ENCODE measurements at regions not wholly inside any gene's neighbourhood (a gene's known extent, or its start where the extent isn't known, plus 50 kb on each side); places are given as distances from the start of the nearest gene placed in this dataset.

GRCh38 chr4:74540193-74540592 lies 95.3 kb downstream of the AREG start:
- Histone ChIP-seq H3K36me3 (ENCODE audit: insufficient read depth) (no peaks in the 10 kb centered on the region), H3K79me2 (ENCODE audit: insufficient read depth, low read depth) (no peaks in the 10 kb centered on the region), H4K20me1 (ENCODE audit: insufficient read depth) (no peaks in the 10 kb centered on the region), H3K4me1 (ENCODE audit: low read depth, poor library complexity, severe bottlenecking) (peaks cover 20% of the 10 kb centered on the region), H2AFZ (ENCODE audit: low read depth) (no peak overlapping the region), H3K27ac (no peak overlapping the region), H3K9ac (no peak overlapping the region), H3K4me3 (IDR thresholded peaks at IDR 0.05; ENCODE audit: insufficient read depth, low read depth, low read length) (no peak overlapping the region), H3K27me3 (ENCODE audit: insufficient read depth, low read depth) (no peaks in the 10 kb centered on the region), H3K4me2 (no peak overlapping the region)
- TF ChIP-seq, protein P1, sequence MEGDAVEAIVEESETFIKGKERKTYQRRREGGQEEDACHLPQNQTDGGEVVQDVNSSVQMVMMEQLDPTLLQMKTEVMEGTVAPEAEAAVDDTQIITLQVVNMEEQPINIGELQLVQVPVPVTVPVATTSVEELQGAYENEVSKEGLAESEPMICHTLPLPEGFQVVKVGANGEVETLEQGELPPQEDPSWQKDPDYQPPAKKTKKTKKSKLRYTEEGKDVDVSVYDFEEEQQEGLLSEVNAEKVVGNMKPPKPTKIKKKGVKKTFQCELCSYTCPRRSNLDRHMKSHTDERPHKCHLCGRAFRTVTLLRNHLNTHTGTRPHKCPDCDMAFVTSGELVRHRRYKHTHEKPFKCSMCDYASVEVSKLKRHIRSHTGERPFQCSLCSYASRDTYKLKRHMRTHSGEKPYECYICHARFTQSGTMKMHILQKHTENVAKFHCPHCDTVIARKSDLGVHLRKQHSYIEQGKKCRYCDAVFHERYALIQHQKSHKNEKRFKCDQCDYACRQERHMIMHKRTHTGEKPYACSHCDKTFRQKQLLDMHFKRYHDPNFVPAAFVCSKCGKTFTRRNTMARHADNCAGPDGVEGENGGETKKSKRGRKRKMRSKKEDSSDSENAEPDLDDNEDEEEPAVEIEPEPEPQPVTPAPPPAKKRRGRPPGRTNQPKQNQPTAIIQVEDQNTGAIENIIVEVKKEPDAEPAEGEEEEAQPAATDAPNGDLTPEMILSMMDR (conservative IDR thresholded peaks at IDR 0.05; ENCODE audit: low read depth, low read length), result no peak

DNA sequence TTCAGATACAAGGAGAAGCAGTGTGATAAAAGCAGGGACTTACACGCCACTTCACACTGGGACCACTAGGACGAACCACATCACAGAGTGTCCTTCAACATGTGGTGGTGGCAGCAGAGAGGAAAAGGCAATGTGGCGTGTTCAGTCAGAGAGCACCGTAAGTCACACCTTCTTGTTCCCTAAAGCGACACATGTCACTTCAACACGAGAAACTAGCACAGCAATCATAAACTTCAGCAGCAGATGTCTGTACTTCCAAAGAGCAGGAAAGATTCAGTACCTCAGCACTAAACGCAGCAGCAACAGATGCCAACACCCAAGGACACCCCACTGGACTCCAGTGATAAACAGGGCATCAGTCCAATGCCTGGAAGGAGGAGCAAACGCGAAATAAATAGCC lies 96.7 kb downstream of the AREG start:
- no peaks in the 10 kb centered on the region for H3K79me2 ChIP-seq (ENCODE audit: insufficient read depth, low read depth)
- no peak overlapping the region for H3K4me2 ChIP-seq
- H3K4me1 ChIP-seq (ENCODE audit: low read depth, poor library complexity, severe bottlenecking), result peaks cover 17% of the 10 kb centered on the region
- no peak overlapping the region for H3K4me3 ChIP-seq (IDR thresholded peaks at IDR 0.05; ENCODE audit: insufficient read depth, low read depth, low read length)
- H3K36me3 ChIP-seq (ENCODE audit: insufficient read depth), result no peaks in the 10 kb centered on the region
- TF ChIP-seq, protein P1 (conservative IDR thresholded peaks at IDR 0.05; ENCODE audit: low read depth, low read length), result no peak
- H2AFZ ChIP-seq (ENCODE audit: low read depth), result no peak overlapping the region
- H3K27me3 ChIP-seq (ENCODE audit: insufficient read depth, low read depth), result no peaks in the 10 kb centered on the region
- H3K27ac ChIP-seq, result no peak overlapping the region
- no peaks in the 10 kb centered on the region for H4K20me1 ChIP-seq (ENCODE audit: insufficient read depth)
- H3K9ac ChIP-seq, result no peak overlapping the region

GRCh38 chr4:74543231-74543781 lies 98.4 kb downstream of the AREG start:
- peaks cover 17% of the 10 kb centered on the region for H3K4me1 ChIP-seq (ENCODE audit: low read depth, poor library complexity, severe bottlenecking)

GRCh38 chr4:74543983-74544382 lies 99.0 kb downstream of the AREG start:
- Histone ChIP-seq H3K4me2 (no peak overlapping the region), H3K4me1 (ENCODE audit: low read depth, poor library complexity, severe bottlenecking) (peaks cover 17% of the 10 kb centered on the region), H3K27me3 (ENCODE audit: insufficient read depth, low read depth) (no peaks in the 10 kb centered on the region), H4K20me1 (ENCODE audit: insufficient read depth) (no peaks in the 10 kb centered on the region), H3K27ac (no peak overlapping the region), H3K4me3 (IDR thresholded peaks at IDR 0.05; ENCODE audit: insufficient read depth, low read depth, low read length) (peak overlapping the region; percentile 42), H3K9ac (no peak overlapping the region), H3K36me3 (ENCODE audit: insufficient read depth) (no peaks in the 10 kb centered on the region), H3K79me2 (ENCODE audit: insufficient read depth, low read depth) (no peaks in the 10 kb centered on the region), H2AFZ (ENCODE audit: low read depth) (no peak overlapping the region)
- TF ChIP-seq, protein P1 (conservative IDR thresholded peaks at IDR 0.05; ENCODE audit: low read depth, low read length), result no peak

More at GRCh38 chr4:74543231-74543781, 98.4 kb downstream of the AREG start:
- Histone ChIP-seq H3K27me3 (ENCODE audit: insufficient read depth, low read depth) (no peaks in the 10 kb centered on the region), H2AFZ (ENCODE audit: low read depth) (no peak overlapping the region), H3K36me3 (ENCODE audit: insufficient read depth) (no peaks in the 10 kb centered on the region), H3K79me2 (ENCODE audit: insufficient read depth, low read depth) (no peaks in the 10 kb centered on the region), H3K4me3 (IDR thresholded peaks at IDR 0.05; ENCODE audit: insufficient read depth, low read depth, low read length) (peak overlapping the region; percentile 42), H3K9ac (no peak overlapping the region), H3K27ac (no peak overlapping the region), H4K20me1 (ENCODE audit: insufficient read depth) (no peaks in the 10 kb centered on the region), H3K4me2 (peak overlapping the region; percentile 27; the same call in 1 of the 2 replicates)
- TF ChIP-seq, protein P1 (conservative IDR thresholded peaks at IDR 0.05; ENCODE audit: low read depth, low read length), result no peak
